ENCODE measurements at regions not wholly inside any gene's neighbourhood (a gene's known extent, or its start where the extent isn't known, plus 50 kb on each side); places are given as distances from the start of the nearest gene placed in this dataset.

DNA sequence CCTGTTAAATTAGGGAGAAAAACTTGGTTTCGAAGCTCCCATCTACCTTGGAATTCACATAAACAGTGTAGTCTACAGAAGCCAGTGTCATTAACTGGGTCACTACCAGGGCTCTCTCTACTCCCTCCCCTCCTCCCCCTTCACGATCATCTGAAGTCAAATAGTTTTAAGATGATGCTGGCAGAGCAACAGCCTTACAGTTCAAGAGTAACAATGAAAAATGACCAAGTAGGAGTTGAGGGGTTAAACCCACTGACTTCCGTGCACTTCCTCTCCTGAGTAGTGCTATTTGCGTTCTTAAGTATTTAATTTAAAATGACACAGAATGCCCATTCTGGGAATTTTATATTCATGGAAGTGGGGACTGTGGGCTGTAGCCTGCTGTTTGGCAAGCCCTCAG, 236.9 kb downstream of the SIPA1L2 start:
- TF ChIP-seq FOXA1 (IDR thresholded peaks at IDR 0.05; ENCODE audit: borderline replicate concordance) (no peak), MAFK (IDR thresholded peaks at IDR 0.05; ENCODE audit: low read length) (no peak), SAP30 (IDR thresholded peaks at IDR 0.05; ENCODE audit: borderline replicate concordance, insufficient read depth, low read depth, low read length, poor library complexity, severe bottlenecking) (no peak), HIVEP1 (CRISPR knock-in tag; IDR thresholded peaks at IDR 0.05) (no peak)
- TF ChIP-seq, protein P1, sequence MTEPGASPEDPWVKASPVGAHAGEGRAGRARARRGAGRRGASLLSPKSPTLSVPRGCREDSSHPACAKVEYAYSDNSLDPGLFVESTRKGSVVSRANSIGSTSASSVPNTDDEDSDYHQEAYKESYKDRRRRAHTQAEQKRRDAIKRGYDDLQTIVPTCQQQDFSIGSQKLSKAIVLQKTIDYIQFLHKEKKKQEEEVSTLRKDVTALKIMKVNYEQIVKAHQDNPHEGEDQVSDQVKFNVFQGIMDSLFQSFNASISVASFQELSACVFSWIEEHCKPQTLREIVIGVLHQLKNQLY (CRISPR knock-in tag; conservative IDR thresholded peaks at IDR 0.05): no peak

Measured in K562 (cell line).